ENCODE measurements at regions not wholly inside any gene's neighbourhood (a gene's known extent, or its start where the extent isn't known, plus 50 kb on each side); places are given as distances from the start of the nearest gene placed in this dataset.

- Histone ChIP-seq H3K36me3 (ENCODE audit: control insufficient read depth, insufficient read depth, low read length) (no peaks in the 10 kb centered on the region), H3K27me3 (ENCODE audit: control insufficient read depth, insufficient read depth, low read length) (no peaks in the 10 kb centered on the region), H3K4me3 (ENCODE audit: low read depth, low read length) (no peak overlapping the region)
- FAIRE-seq (no peak), DNase-seq (ENCODE audit: low read depth) (no peak)
- no peak for TF ChIP-seq CTCF (IDR thresholded peaks at IDR 0.05; ENCODE audit: insufficient read depth, low read length, severe bottlenecking)
These were observed 92.5 kb upstream of the LRP1B start for GRCh38 chr2:142223309-142223708.

- H3K27me3 ChIP-seq (ENCODE audit: control insufficient read depth, insufficient read depth, low read length), result no peaks in the 10 kb centered on the region
- FAIRE-seq (no peak), DNase-seq (ENCODE audit: low read depth) (peak; percentile 41)
- TF ChIP-seq CTCF (IDR thresholded peaks at IDR 0.05; ENCODE audit: insufficient read depth, low read length, severe bottlenecking), result no peak
- H3K36me3 ChIP-seq (ENCODE audit: control insufficient read depth, insufficient read depth, low read length), result no peaks in the 10 kb centered on the region
- no peak overlapping the region for H3K4me3 ChIP-seq (ENCODE audit: low read depth, low read length)
These were observed 91.9 kb upstream of the LRP1B start for GRCh38 chr2:142222715-142223114.

GRCh38 chr2:142220901-142221300 is 90.1 kb upstream of the LRP1B start:
- H3K4me3 ChIP-seq (ENCODE audit: low read depth, low read length), result no peak overlapping the region
- TF ChIP-seq CTCF (IDR thresholded peaks at IDR 0.05; ENCODE audit: insufficient read depth, low read length, severe bottlenecking), result no peak
- H3K36me3 ChIP-seq (ENCODE audit: control insufficient read depth, insufficient read depth, low read length), result no peaks in the 10 kb centered on the region
- peak; percentile 61 for DNase-seq (ENCODE audit: low read depth)
- FAIRE-seq, result no peak
- H3K27me3 ChIP-seq (ENCODE audit: control insufficient read depth, insufficient read depth, low read length), result no peaks in the 10 kb centered on the region

GRCh38 chr2:142220239-142220638 is 89.4 kb upstream of the LRP1B start:
- H3K36me3 ChIP-seq (ENCODE audit: control insufficient read depth, insufficient read depth, low read length), result no peaks in the 10 kb centered on the region
- TF ChIP-seq CTCF (IDR thresholded peaks at IDR 0.05; ENCODE audit: insufficient read depth, low read length, severe bottlenecking), result no peak
- FAIRE-seq (no peak), DNase-seq (ENCODE audit: low read depth) (no peak)
- H3K27me3 ChIP-seq (ENCODE audit: control insufficient read depth, insufficient read depth, low read length), result no peaks in the 10 kb centered on the region
- no peak overlapping the region for H3K4me3 ChIP-seq (ENCODE audit: low read depth, low read length)

GRCh38 chr2:142218471-142218870 is 87.7 kb upstream of the LRP1B start:
- Histone ChIP-seq H3K27me3 (ENCODE audit: control insufficient read depth, insufficient read depth, low read length) (no peaks in the 10 kb centered on the region), H3K4me3 (ENCODE audit: low read depth, low read length) (no peak overlapping the region), H3K36me3 (ENCODE audit: control insufficient read depth, insufficient read depth, low read length) (no peaks in the 10 kb centered on the region)
- DNase-seq (ENCODE audit: low read depth) (peak; percentile 86), FAIRE-seq (peak; percentile 77)
- no peak for TF ChIP-seq CTCF (IDR thresholded peaks at IDR 0.05; ENCODE audit: insufficient read depth, low read length, severe bottlenecking)

- DNase-seq (ENCODE audit: low read depth) (peak; percentile 54), FAIRE-seq (no peak)
- no peak for TF ChIP-seq CTCF (IDR thresholded peaks at IDR 0.05; ENCODE audit: insufficient read depth, low read length, severe bottlenecking)
- H3K4me3 ChIP-seq (ENCODE audit: low read depth, low read length), result no peak overlapping the region
- no peaks in the 10 kb centered on the region for H3K27me3 ChIP-seq (ENCODE audit: control insufficient read depth, insufficient read depth, low read length)
- no peaks in the 10 kb centered on the region for H3K36me3 ChIP-seq (ENCODE audit: control insufficient read depth, insufficient read depth, low read length)
These were observed 87.0 kb upstream of the LRP1B start for GRCh38 chr2:142217804-142218203.

All from bronchial epithelial cell (primary cell).